SK-N-MC (cell line): ENCODE measurements at regions not wholly inside any gene's neighbourhood (a gene's known extent, or its start where the extent isn't known, plus 50 kb on each side); places are given as distances from the start of the nearest gene placed in this dataset.

Experiments used
- EZH2 ChIP-seq: fragments of 200-600 bp; sonication (generic); IDR thresholded peaks from one replicate; pipeline ENCODE4 v1.6.1; 2017; ENCODE audit warnings: antibody characterized with exemption
- FOXP2 ChIP-seq: optimal IDR thresholded peaks from 2 replicates; pipeline ENCODE3; 2011; ENCODE audit warnings: mild to moderate bottlenecking, moderate library complexity; ENCODE audit not compliant: insufficient read depth; ENCODE audit errors: extremely low read length, control extremely low read depth
- POLR2AphosphoS5 ChIP-seq: IDR thresholded peaks from 2 replicates; pipeline ENCODE4 v1.6.1; 2012; ENCODE audit warnings: mild to moderate bottlenecking, low read depth, low read length, borderline replicate concordance

DNA sequence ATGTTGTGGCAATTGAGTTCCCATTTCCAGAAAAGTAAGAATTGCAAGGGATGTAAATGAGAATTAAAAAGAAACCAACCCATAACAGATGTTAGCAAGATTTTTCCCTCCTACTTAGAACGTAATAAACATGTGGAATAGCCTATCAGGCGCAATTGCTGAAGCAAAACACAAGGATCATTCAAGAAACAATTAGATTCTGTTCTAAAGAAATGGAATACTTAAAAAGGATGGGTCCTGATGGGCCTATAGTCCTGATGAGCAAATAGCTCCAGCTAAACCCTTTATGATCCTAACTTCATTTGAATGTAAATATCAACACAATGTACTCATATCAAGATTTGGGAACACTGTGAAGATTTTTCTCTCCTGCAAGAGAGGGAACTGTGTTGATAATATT lies 771.0 kb upstream of the CDH7 start:
- TF ChIP-seq POLR2AphosphoS5 (no peak), FOXP2 (no peak), EZH2 (no peak)
